GM19463 (cell line): ENCODE measurements at regions not wholly inside any gene's neighbourhood (a gene's known extent, or its start where the extent isn't known, plus 50 kb on each side); places are given as distances from the start of the nearest gene placed in this dataset.

Experiments
- ATAC-seq: cut with Tn5 transposase; IDR thresholded peaks from one replicate; pipeline ENCODE4 v1.9.1; 2021; ENCODE audit warnings: mild to moderate bottlenecking, moderate library complexity; ENCODE audit not compliant: unreplicated experiment

GRCh38 chr12:124489915-124490583 is 77.4 kb downstream of the NCOR2 start:
- ATAC-seq = no peak

DNA sequence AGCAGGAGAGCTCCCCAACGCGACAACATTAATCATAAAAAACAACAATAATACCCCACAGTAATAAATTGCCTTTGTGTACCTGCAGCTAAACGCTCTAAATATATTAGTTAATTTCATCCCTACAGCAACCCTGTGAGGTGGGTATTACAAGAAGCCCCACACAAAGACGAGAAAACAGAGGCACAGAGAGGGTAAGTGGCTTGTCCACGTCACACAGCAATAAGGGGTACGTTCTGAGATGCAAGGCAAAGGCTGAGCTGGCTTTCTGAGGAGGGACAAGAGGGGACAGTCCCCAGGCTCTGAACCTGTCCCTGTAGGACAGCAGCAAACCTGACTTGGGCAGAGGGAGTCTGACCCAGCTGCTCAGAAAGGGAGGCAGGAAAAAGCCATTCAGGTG is 78.2 kb downstream of the NCOR2 start:
- ATAC-seq = no peak

- ATAC-seq = no peak
Observed at GRCh38 chr12:124488520-124488919, 78.9 kb downstream of the NCOR2 start.

GRCh38 chr12:124487834-124488165 is 79.6 kb downstream of the NCOR2 start:
- no peak for ATAC-seq

- no peak for ATAC-seq
Observed at GRCh38 chr12:124487066-124487833, 80.2 kb downstream of the NCOR2 start.

DNA sequence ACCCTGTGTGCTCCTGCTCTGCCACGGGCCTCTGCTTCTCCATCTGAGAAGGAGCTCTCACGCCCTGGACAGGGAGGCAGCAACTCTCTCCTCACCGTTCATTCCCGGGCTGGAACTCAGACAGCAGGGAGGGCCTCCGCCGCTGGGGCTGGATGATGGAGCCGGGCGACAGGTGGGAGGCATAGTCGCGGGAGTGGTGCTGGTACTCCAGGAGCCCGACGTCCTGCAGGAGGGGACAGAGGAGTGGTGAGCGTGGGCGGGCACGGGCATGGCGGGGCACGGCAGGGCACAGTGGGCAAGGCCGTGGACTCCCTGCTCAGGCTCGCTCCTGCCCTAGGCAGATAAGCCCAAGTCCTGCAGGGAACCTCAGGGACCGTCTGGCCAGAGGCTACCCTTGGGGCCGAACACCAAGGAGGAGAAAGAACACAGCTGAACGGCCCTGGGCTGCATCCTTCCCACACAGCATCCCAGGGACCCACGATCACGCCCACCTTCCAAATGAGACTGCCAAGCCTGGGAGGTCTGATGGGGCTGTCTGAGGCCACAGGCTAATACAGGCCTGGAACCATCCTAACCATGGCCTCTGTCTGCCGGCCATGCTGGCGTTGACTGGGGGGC is 81.0 kb downstream of the NCOR2 start:
- ATAC-seq = no peak

GRCh38 chr12:124485371-124485770 is 82.0 kb downstream of the NCOR2 start:
- ATAC-seq = no peak

DNA sequence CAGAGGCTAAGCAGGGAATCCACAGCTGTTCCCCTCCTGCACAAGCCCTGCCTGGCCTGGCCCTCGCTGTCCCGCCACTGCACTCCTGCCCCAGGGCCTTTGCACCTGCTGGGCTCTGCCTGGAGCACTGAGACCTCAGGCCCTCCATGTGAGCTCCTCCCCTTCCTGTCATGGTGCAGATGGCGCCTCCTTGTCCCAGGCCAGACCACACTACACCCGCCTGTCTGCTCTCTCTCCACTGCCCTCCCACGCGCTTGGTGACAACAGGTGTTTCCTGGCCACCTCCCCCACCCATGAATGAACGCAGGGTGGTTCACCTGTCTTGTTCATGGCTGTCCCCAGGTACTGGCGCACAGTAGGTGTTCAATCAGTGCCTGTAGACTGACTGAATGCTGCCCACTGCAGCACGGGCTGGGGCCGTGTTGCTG is 82.9 kb downstream of the NCOR2 start:
- ATAC-seq = no peak

DNA sequence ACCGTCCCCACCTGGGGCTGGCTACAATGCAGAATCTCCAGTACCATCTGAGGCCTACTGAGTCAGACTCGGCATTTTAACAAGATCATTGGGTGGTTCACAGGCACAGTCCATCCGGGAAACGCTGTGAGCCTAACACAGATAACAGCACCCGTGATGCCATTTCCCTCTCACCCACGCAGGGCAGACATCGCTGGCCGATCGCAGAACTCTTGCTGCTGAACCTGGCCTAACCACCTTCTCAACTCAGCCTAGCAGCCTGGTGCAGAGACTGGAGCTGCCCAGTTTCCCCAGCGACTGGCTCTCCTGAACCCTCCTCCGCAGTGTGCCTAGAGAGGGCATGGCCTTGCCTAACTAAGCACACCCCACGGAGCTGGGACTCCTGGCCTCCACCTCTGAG is 83.3 kb downstream of the NCOR2 start:
- no peak for ATAC-seq

GRCh38 chr12:124482901-124483799 is 84.3 kb downstream of the NCOR2 start:
- no peak for ATAC-seq

GRCh38 chr12:124482567-124482893 is 84.9 kb downstream of the NCOR2 start:
- ATAC-seq = no peak

GRCh38 chr12:124481772-124482566 is 85.4 kb downstream of the NCOR2 start:
- ATAC-seq = peak; percentile 59

DNA sequence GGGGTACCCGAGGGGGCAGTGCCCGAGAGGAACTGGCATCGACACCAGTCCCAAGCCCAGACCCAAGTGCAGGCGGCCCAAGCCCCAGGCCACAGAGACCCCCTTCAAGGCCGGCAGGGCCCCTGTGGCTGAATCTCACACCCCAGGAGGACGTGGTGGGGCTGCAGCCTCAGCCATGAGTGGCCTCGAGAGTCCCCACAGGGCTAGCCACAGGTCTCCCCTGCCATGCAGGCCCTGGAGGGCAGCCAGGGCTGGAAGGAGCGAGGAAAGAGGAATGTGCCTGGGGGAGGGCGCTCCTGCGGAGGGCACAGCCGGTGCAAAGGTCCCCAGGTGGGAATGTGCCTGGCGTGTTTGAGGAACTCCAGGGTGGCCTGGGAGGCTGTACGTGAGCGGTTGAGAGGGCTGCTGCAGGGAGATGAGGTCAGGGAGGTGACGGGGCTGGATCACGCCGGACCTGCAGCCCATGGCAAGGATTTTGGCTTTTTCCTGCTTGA is 86.1 kb downstream of the NCOR2 start:
- no peak for ATAC-seq

- peak; percentile 61 for ATAC-seq
Observed at GRCh38 chr12:124480469-124481256, 86.7 kb downstream of the NCOR2 start.

GRCh38 chr12:124479680-124480468 is 87.5 kb downstream of the NCOR2 start:
- peak; percentile 32 for ATAC-seq

DNA sequence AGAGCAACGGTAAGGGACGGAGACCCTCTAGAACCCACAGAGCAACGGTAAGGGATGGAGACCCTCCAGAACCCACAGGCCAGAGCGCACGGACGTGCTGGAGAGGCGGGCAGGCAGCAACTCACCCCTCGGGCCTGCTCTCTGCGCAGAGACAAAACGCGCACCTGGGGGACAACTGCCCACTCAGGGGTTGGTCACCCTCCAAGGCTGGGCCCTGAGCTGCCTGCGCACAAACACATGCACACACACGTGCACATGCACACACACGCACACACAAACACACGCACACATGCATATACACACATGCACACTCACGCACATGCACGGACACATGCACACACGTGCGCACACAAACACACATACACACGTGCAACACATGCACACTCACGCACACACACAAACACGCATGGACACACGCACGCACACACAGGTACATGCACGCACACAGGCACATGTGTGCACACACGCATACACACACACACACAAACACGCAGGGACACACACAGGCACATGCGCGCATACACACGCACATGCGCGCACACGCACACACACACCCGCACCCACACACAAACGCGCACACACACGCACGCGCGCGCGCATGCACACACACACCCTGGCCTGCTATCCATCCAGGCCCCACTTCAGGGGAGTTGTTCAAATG is 88.3 kb downstream of the NCOR2 start:
- ATAC-seq = no peak

DNA sequence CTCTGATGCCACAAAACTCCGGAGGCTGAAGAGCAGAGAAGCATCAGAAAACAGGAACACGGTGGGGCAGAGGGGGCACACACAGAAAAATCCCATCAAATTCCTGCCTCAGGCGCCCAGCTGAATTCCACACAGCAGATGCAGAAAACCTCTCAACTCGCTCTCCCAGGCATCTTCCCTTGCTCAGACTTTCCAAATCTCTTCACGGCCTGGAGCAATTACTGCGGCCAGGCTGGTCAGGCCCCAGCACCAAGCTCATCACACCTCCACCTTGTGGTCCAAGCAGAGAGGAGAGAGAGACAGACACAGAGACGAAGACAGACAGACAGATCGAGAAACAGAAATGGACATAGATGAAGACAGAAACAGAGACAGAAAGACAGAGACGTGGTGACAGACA is 89.0 kb downstream of the NCOR2 start:
- no peak for ATAC-seq
